Adrenal gland (tissue), 5 donors: ENCODE measurements at regions not wholly inside any gene's neighbourhood (a gene's known extent, or its start where the extent isn't known, plus 50 kb on each side); places are given as distances from the start of the nearest gene placed in this dataset.

ENCODE experiments used
- POLR2A ChIP-seq, 2 donors: fragments of 450-650 bp; IDR thresholded peaks; one replicate each; pipeline ENCODE4 v1.6.1; 2017; ENCODE audit warnings: antibody characterized with exemption in 2 of 2, mild to moderate bottlenecking in 2 of 2, moderate library complexity in 1 of 2
- TF ChIP-seq, protein P1 (sequence below), 6 experiments: fragments of 450-650 bp in 4 of 6; fragments of 200-600 bp in 2 of 6; sonication (generic) in 1 of 6; IDR thresholded peaks; 1 replicate in 5 of 6; 2 replicates in 1 of 6; pipeline versions ENCODE4 v1.5.1 to v1.8.0; 2016 to 2021; ENCODE audit warnings: antibody characterized with exemption in 6 of 6, mild to moderate bottlenecking in 2 of 6, moderate library complexity in 1 of 6
- donor health status: DM: no; HTN: no; CAD: no.

DNA sequence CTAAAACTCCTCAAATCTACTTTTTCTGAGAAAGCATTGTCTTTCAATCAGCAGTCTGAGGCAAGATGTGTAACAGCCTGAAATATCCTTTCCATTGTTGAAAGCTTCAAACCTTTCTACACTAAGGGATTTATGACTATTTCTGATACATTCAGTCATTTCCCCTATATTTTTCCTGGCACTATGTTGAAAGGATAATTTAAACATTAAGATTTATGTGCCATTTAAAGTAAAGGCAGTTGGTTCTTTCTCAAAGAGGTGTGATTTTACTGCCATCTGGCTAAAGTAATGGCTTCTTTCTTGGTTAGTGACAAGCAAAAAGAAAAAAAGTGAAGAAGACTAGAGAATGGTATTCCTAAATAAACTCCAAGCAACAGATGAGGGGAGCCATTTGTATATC lies 249.6 kb upstream of the COL8A1 start:
- TF ChIP-seq POLR2A (IDR thresholded peaks at IDR 0.05): no peak
- TF ChIP-seq, protein P1, sequence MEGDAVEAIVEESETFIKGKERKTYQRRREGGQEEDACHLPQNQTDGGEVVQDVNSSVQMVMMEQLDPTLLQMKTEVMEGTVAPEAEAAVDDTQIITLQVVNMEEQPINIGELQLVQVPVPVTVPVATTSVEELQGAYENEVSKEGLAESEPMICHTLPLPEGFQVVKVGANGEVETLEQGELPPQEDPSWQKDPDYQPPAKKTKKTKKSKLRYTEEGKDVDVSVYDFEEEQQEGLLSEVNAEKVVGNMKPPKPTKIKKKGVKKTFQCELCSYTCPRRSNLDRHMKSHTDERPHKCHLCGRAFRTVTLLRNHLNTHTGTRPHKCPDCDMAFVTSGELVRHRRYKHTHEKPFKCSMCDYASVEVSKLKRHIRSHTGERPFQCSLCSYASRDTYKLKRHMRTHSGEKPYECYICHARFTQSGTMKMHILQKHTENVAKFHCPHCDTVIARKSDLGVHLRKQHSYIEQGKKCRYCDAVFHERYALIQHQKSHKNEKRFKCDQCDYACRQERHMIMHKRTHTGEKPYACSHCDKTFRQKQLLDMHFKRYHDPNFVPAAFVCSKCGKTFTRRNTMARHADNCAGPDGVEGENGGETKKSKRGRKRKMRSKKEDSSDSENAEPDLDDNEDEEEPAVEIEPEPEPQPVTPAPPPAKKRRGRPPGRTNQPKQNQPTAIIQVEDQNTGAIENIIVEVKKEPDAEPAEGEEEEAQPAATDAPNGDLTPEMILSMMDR (IDR thresholded peaks at IDR 0.05): no peak
